ENCODE measurements at regions not wholly inside any gene's neighbourhood (a gene's known extent, or its start where the extent isn't known, plus 50 kb on each side); places are given as distances from the start of the nearest gene placed in this dataset.
"Not testable (repeated sequence)": the region's sequence is repeated elsewhere in the genome, so short reads cannot be mapped to it uniquely, and the experiment has no call there.

GRCh38 chr1:78203410-78203982 lies 157.7 kb downstream of the GIPC2 start:
- H3K27ac Mint-ChIP-seq; H3K36me3 Mint-ChIP-seq; H3K4me3 Mint-ChIP-seq; H3K9me3 Mint-ChIP-seq; H3K4me1 ChIP-seq (ENCODE audit: insufficient read depth, low read length); CTCF ChIA-PET (ENCODE audit: partially characterized antibody); DNase-seq; H3K36me3 ChIP-seq (ENCODE audit: insufficient read depth, low read length); H3K4me3 ChIP-seq (ENCODE audit: low read length in 2 of 2); H3K27me3 ChIP-seq (ENCODE audit: insufficient read depth, low read length); intact Hi-C loops (cut with micrococcal nuclease); POLR2A ChIA-PET (ENCODE audit: partially characterized antibody); H3K9me3 ChIP-seq (ENCODE audit: control insufficient read depth in 1 of 2, low read length in 2 of 2); H3K4me1 Mint-ChIP-seq; H3K27ac ChIP-seq (ENCODE audit: low read depth, low read length): not testable (repeated sequence)
- peaks cover 12 to 16% of the 10 kb centered on the region in 2 donors for H3K27me3 Mint-ChIP-seq

- Histone ChIP-seq H3K4me3 (ENCODE audit: low read length in 2 of 2) (no peak overlapping the region), H3K27ac (ENCODE audit: low read depth, low read length) (no peak overlapping the region), H3K36me3 (ENCODE audit: insufficient read depth, low read length) (no peaks in the 10 kb centered on the region), H3K27me3 (ENCODE audit: insufficient read depth, low read length) (no peaks in the 10 kb centered on the region), H3K9me3 (ENCODE audit: control insufficient read depth in 1 of 2, low read length in 2 of 2) (no peaks in the 10 kb centered on the region), H3K4me1 (ENCODE audit: insufficient read depth, low read length) (no peaks in the 10 kb centered on the region)
- DNase-seq, result no peak
- Mint-ChIP-seq H3K4me1 (no peaks in the 10 kb centered on the region), H3K4me3 (no peak overlapping the region), H3K36me3 (peaks cover 0 to 5% of the 10 kb centered on the region in 2 donors), H3K27ac (no peak overlapping the region), H3K27me3 (peaks cover 4 to 7% of the 10 kb centered on the region in 2 donors), H3K9me3 (peaks cover 3 to 15% (median 9%) of the 10 kb centered on the region in 8 donors)
- ChIA-PET POLR2A (ENCODE audit: partially characterized antibody) (no interaction called here), CTCF (ENCODE audit: partially characterized antibody) (no interaction called here)
- intact Hi-C loops (cut with micrococcal nuclease), result no loop called here
These were observed 164.4 kb downstream of the GIPC2 start for GRCh38 chr1:78210175-78210574.

GRCh38 chr1:78211483-78212092 lies 165.8 kb downstream of the GIPC2 start:
- POLR2A ChIA-PET (ENCODE audit: partially characterized antibody), result no interaction called here
- peaks cover 4% of the 10 kb centered on the region in 2 donors for H3K27me3 Mint-ChIP-seq
- no peaks in the 10 kb centered on the region for H3K4me1 Mint-ChIP-seq
- no peaks in the 10 kb centered on the region for H3K9me3 ChIP-seq (ENCODE audit: control insufficient read depth in 1 of 2, low read length in 2 of 2)
- H3K9me3 Mint-ChIP-seq, result peaks cover 3 to 15% (median 7%) of the 10 kb centered on the region in 8 donors
- H3K4me3 ChIP-seq (ENCODE audit: low read length in 2 of 2), result no peak overlapping the region
- no peaks in the 10 kb centered on the region for H3K4me1 ChIP-seq (ENCODE audit: insufficient read depth, low read length)
- no peaks in the 10 kb centered on the region for H3K27me3 ChIP-seq (ENCODE audit: insufficient read depth, low read length)
- H3K36me3 Mint-ChIP-seq, result peaks cover 0 to 5% of the 10 kb centered on the region in 2 donors
- H3K27ac ChIP-seq (ENCODE audit: low read depth, low read length), result no peak overlapping the region
- intact Hi-C loops (cut with micrococcal nuclease), result no loop called here
- no peak for DNase-seq
- H3K36me3 ChIP-seq (ENCODE audit: insufficient read depth, low read length), result no peaks in the 10 kb centered on the region
- no peak overlapping the region for H3K27ac Mint-ChIP-seq
- no peak overlapping the region for H3K4me3 Mint-ChIP-seq
- CTCF ChIA-PET (ENCODE audit: partially characterized antibody), result no interaction called here

- intact Hi-C loops (cut with micrococcal nuclease), result no loop called here
- peaks cover 3 to 18% (median 7%) of the 10 kb centered on the region in 8 donors for H3K9me3 Mint-ChIP-seq
- no peaks in the 10 kb centered on the region for H3K4me1 ChIP-seq (ENCODE audit: insufficient read depth, low read length)
- no peaks in the 10 kb centered on the region for H3K9me3 ChIP-seq (ENCODE audit: control insufficient read depth in 1 of 2, low read length in 2 of 2)
- no peaks in the 10 kb centered on the region for H3K36me3 ChIP-seq (ENCODE audit: insufficient read depth, low read length)
- CTCF ChIA-PET (ENCODE audit: partially characterized antibody), result no interaction called here
- H3K36me3 Mint-ChIP-seq, result peaks cover 0 to 5% of the 10 kb centered on the region in 2 donors
- H3K27me3 Mint-ChIP-seq, result peaks cover 1 to 4% of the 10 kb centered on the region in 2 donors
- POLR2A ChIA-PET (ENCODE audit: partially characterized antibody), result no interaction called here
- H3K27ac Mint-ChIP-seq, result no peak overlapping the region
- no peaks in the 10 kb centered on the region for H3K4me1 Mint-ChIP-seq
- no peaks in the 10 kb centered on the region for H3K27me3 ChIP-seq (ENCODE audit: insufficient read depth, low read length)
- H3K27ac ChIP-seq (ENCODE audit: low read depth, low read length), result no peak overlapping the region
- no peak for DNase-seq
- no peak overlapping the region for H3K4me3 ChIP-seq (ENCODE audit: low read length in 2 of 2)
- H3K4me3 Mint-ChIP-seq, result no peak overlapping the region
These were observed 168.6 kb downstream of the GIPC2 start for GRCh38 chr1:78214334-78214733.

- CTCF ChIA-PET (ENCODE audit: partially characterized antibody), result no interaction called here
- DNase-seq, result no peak
These were observed 176.6 kb downstream of the GIPC2 start for GRCh38 chr1:78222225-78222959.

GRCh38 chr1:78222960-78223358 lies 177.2 kb downstream of the GIPC2 start:
- CTCF ChIA-PET (ENCODE audit: partially characterized antibody), result no interaction called here
- intact Hi-C loops (cut with micrococcal nuclease), result no loop called here

More at GRCh38 chr1:78222225-78222959, 176.6 kb downstream of the GIPC2 start:
- H3K27ac ChIP-seq (ENCODE audit: low read depth, low read length), result no peak overlapping the region
- no peaks in the 10 kb centered on the region for H3K4me1 ChIP-seq (ENCODE audit: insufficient read depth, low read length)
- H3K36me3 ChIP-seq (ENCODE audit: insufficient read depth, low read length), result no peaks in the 10 kb centered on the region
- no peaks in the 10 kb centered on the region for H3K9me3 ChIP-seq (ENCODE audit: control insufficient read depth in 1 of 2, low read length in 2 of 2)
- no peaks in the 10 kb centered on the region for H3K36me3 Mint-ChIP-seq
- H3K4me3 ChIP-seq (ENCODE audit: low read length in 2 of 2), result no peak overlapping the region
- peaks cover 2 to 5% of the 10 kb centered on the region in 2 donors for H3K27me3 Mint-ChIP-seq
- POLR2A ChIA-PET (ENCODE audit: partially characterized antibody), result no interaction called here
- peaks cover 0 to 4% (median 0%) of the 10 kb centered on the region in 8 donors for H3K9me3 Mint-ChIP-seq
- H3K4me3 Mint-ChIP-seq, result no peak overlapping the region
- no peaks in the 10 kb centered on the region for H3K4me1 Mint-ChIP-seq
- no peak overlapping the region for H3K27ac Mint-ChIP-seq
- H3K27me3 ChIP-seq (ENCODE audit: insufficient read depth, low read length), result no peaks in the 10 kb centered on the region
- intact Hi-C loops (cut with micrococcal nuclease), result no loop called here

GRCh38 chr1:78223417-78224215 lies 177.8 kb downstream of the GIPC2 start:
- POLR2A ChIA-PET (ENCODE audit: partially characterized antibody), result no interaction called here
- no peak for DNase-seq
- H3K9me3 ChIP-seq (ENCODE audit: control insufficient read depth in 1 of 2, low read length in 2 of 2), result no peaks in the 10 kb centered on the region
- no peaks in the 10 kb centered on the region for H3K4me1 Mint-ChIP-seq
- no peaks in the 10 kb centered on the region for H3K36me3 ChIP-seq (ENCODE audit: insufficient read depth, low read length)
- H3K9me3 Mint-ChIP-seq, result peaks cover 0 to 5% (median 0%) of the 10 kb centered on the region in 8 donors
- CTCF ChIA-PET (ENCODE audit: partially characterized antibody), result no interaction called here
- H3K36me3 Mint-ChIP-seq, result no peaks in the 10 kb centered on the region
- H3K4me1 ChIP-seq (ENCODE audit: insufficient read depth, low read length), result no peaks in the 10 kb centered on the region
- H3K27ac Mint-ChIP-seq, result no peak overlapping the region
- no peak overlapping the region for H3K4me3 ChIP-seq (ENCODE audit: low read length in 2 of 2)
- intact Hi-C loops (cut with micrococcal nuclease), result no loop called here
- H3K27me3 ChIP-seq (ENCODE audit: insufficient read depth, low read length), result no peaks in the 10 kb centered on the region
- no peak overlapping the region for H3K27ac ChIP-seq (ENCODE audit: low read depth, low read length)
- no peak overlapping the region for H3K4me3 Mint-ChIP-seq
- H3K27me3 Mint-ChIP-seq, result peaks cover 2 to 8% of the 10 kb centered on the region in 2 donors

More at GRCh38 chr1:78222960-78223358, 177.2 kb downstream of the GIPC2 start:
- Mint-ChIP-seq H3K27ac (no peak overlapping the region), H3K36me3 (no peaks in the 10 kb centered on the region), H3K4me1 (no peaks in the 10 kb centered on the region), H3K27me3 (peaks cover 2 to 8% of the 10 kb centered on the region in 2 donors), H3K4me3 (no peak overlapping the region), H3K9me3 (peaks cover 0 to 5% (median 0%) of the 10 kb centered on the region in 8 donors)
- POLR2A ChIA-PET (ENCODE audit: partially characterized antibody), result no interaction called here
- no peaks in the 10 kb centered on the region for H3K27me3 ChIP-seq (ENCODE audit: insufficient read depth, low read length)
- no peak overlapping the region for H3K4me3 ChIP-seq (ENCODE audit: low read length in 2 of 2)
- DNase-seq, result no peak
- no peaks in the 10 kb centered on the region for H3K9me3 ChIP-seq (ENCODE audit: control insufficient read depth in 1 of 2, low read length in 2 of 2)
- H3K4me1 ChIP-seq (ENCODE audit: insufficient read depth, low read length), result no peaks in the 10 kb centered on the region
- no peaks in the 10 kb centered on the region for H3K36me3 ChIP-seq (ENCODE audit: insufficient read depth, low read length)
- no peak overlapping the region for H3K27ac ChIP-seq (ENCODE audit: low read depth, low read length)
